ENCODE measurements at regions not wholly inside any gene's neighbourhood (a gene's known extent, or its start where the extent isn't known, plus 50 kb on each side); places are given as distances from the start of the nearest gene placed in this dataset.

DNA sequence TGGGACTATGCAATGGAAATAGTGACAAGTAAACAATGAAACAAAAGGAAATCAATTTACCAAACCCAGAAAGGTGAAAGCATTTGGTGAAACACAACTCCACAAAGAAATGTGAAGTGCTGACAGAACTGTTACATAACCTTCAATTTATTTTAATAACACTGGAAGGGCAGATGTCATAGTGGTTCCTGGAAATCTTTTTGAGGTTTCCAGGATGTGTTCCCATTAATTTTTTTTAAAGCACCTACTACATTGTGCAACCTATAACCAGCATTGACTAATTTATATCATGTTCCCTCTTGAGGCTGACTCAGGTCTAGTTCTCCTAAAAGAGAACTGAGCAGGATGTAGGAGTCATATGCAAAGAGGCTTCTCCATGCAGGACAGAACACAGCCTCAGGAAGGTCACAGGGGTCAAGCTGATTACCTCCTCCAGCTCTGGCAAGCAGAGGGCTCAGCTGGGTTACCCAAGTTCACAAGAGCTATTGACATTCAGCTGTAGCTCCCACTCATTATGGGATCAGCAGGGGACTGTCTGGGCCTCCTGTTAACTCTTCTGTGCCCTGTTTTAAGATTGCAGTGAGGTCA is 157.1 kb upstream of the NRIP1 start:
- no peak for TF ChIP-seq EZH2phosphoT487 (IDR thresholded peaks at IDR 0.05; ENCODE audit: borderline replicate concordance)
- no peak for TF ChIP-seq CTCF (conservative IDR thresholded peaks at IDR 0.05; ENCODE audit: low read length)
- no peaks in the 10 kb centered on the region for H3K4me1 ChIP-seq (ENCODE audit: insufficient read depth, low read length, poor library complexity, severe bottlenecking)
- H3K4me3 ChIP-seq (ENCODE audit: low read length, poor library complexity, severe bottlenecking), result no peak overlapping the region
- H3K9me3 ChIP-seq (ENCODE audit: insufficient read depth, low read depth, low read length), result no peaks in the 10 kb centered on the region
- no peak overlapping the region for H3K9ac ChIP-seq (ENCODE audit: low read depth, low read length, poor library complexity, severe bottlenecking)
- H3K9me2 ChIP-seq (replicated peaks; ENCODE audit: low read depth, low read length), result no peaks in the 10 kb centered on the region
- no peaks in the 10 kb centered on the region for H3K79me2 ChIP-seq (ENCODE audit: insufficient read depth, low read length)
- H3F3A ChIP-seq (ENCODE audit: low read depth), result no peaks in the 10 kb centered on the region
- no peak overlapping the region for H3K4me2 ChIP-seq (ENCODE audit: low read depth, low read length, poor library complexity, severe bottlenecking)
- no peaks in the 10 kb centered on the region for H4K20me1 ChIP-seq (ENCODE audit: insufficient read depth, low read length, poor library complexity, severe bottlenecking)
- H2AFZ ChIP-seq (ENCODE audit: low read length), result no peak overlapping the region
- no peaks in the 10 kb centered on the region for H3K27me3 ChIP-seq (ENCODE audit: insufficient read depth, low read length, poor library complexity, severe bottlenecking)
- H3K36me3 ChIP-seq (ENCODE audit: insufficient read depth, low read length), result no peaks in the 10 kb centered on the region

GRCh38 chr21:15222707-15223106 is 157.9 kb upstream of the NRIP1 start:
- H3F3A ChIP-seq (ENCODE audit: low read depth), result no peaks in the 10 kb centered on the region
- no peaks in the 10 kb centered on the region for H3K36me3 ChIP-seq (ENCODE audit: insufficient read depth, low read length)
- H3K9me2 ChIP-seq (replicated peaks; ENCODE audit: low read depth, low read length), result no peaks in the 10 kb centered on the region
- no peaks in the 10 kb centered on the region for H3K4me1 ChIP-seq (ENCODE audit: insufficient read depth, low read length, poor library complexity, severe bottlenecking)
- H2AFZ ChIP-seq (ENCODE audit: low read length), result no peak overlapping the region
- H4K20me1 ChIP-seq (ENCODE audit: insufficient read depth, low read length, poor library complexity, severe bottlenecking), result no peaks in the 10 kb centered on the region
- H3K27me3 ChIP-seq (ENCODE audit: insufficient read depth, low read length, poor library complexity, severe bottlenecking), result no peaks in the 10 kb centered on the region
- no peaks in the 10 kb centered on the region for H3K79me2 ChIP-seq (ENCODE audit: insufficient read depth, low read length)
- TF ChIP-seq CTCF (conservative IDR thresholded peaks at IDR 0.05; ENCODE audit: low read length), result no peak
- H3K4me2 ChIP-seq (ENCODE audit: low read depth, low read length, poor library complexity, severe bottlenecking), result no peak overlapping the region
- H3K4me3 ChIP-seq (ENCODE audit: low read length, poor library complexity, severe bottlenecking), result no peak overlapping the region
- H3K9me3 ChIP-seq (ENCODE audit: insufficient read depth, low read depth, low read length), result no peaks in the 10 kb centered on the region
- H3K9ac ChIP-seq (ENCODE audit: low read depth, low read length, poor library complexity, severe bottlenecking), result no peak overlapping the region

- H3K9me2 ChIP-seq (replicated peaks; ENCODE audit: low read depth, low read length), result no peaks in the 10 kb centered on the region
- TF ChIP-seq EZH2phosphoT487 (IDR thresholded peaks at IDR 0.05; ENCODE audit: borderline replicate concordance) (no peak), CTCF (conservative IDR thresholded peaks at IDR 0.05; ENCODE audit: low read length) (no peak)
- no peaks in the 10 kb centered on the region for H3K79me2 ChIP-seq (ENCODE audit: insufficient read depth, low read length)
- no peak overlapping the region for H3K4me2 ChIP-seq (ENCODE audit: low read depth, low read length, poor library complexity, severe bottlenecking)
- no peak overlapping the region for H2AFZ ChIP-seq (ENCODE audit: low read length)
- H3K27me3 ChIP-seq (ENCODE audit: insufficient read depth, low read length, poor library complexity, severe bottlenecking), result no peaks in the 10 kb centered on the region
- H3K9ac ChIP-seq (ENCODE audit: low read depth, low read length, poor library complexity, severe bottlenecking), result no peak overlapping the region
- no peaks in the 10 kb centered on the region for H3K4me1 ChIP-seq (ENCODE audit: insufficient read depth, low read length, poor library complexity, severe bottlenecking)
- H3K36me3 ChIP-seq (ENCODE audit: insufficient read depth, low read length), result no peaks in the 10 kb centered on the region
- no peaks in the 10 kb centered on the region for H4K20me1 ChIP-seq (ENCODE audit: insufficient read depth, low read length, poor library complexity, severe bottlenecking)
- H3F3A ChIP-seq (ENCODE audit: low read depth), result no peaks in the 10 kb centered on the region
- no peak overlapping the region for H3K4me3 ChIP-seq (ENCODE audit: low read length, poor library complexity, severe bottlenecking)
- no peaks in the 10 kb centered on the region for H3K9me3 ChIP-seq (ENCODE audit: insufficient read depth, low read depth, low read length)
These were observed 159.7 kb upstream of the NRIP1 start for GRCh38 chr21:15224346-15225086.
